ENCODE measurements at regions not wholly inside any gene's neighbourhood (a gene's known extent, or its start where the extent isn't known, plus 50 kb on each side); places are given as distances from the start of the nearest gene placed in this dataset.

GRCh38 chr5:108487951-108488350 is 106.1 kb upstream of the FBXL17 start:
- Mint-ChIP-seq H3K27ac (no peak overlapping the region), H3K27me3 (ENCODE audit: low read depth) (no peaks in the 10 kb centered on the region), H3K36me3 (ENCODE audit: low read depth) (no peaks in the 10 kb centered on the region), H3K9me3 (peaks cover 12% of the 10 kb centered on the region), H3K4me3 (no peak overlapping the region), H3K4me1 (no peaks in the 10 kb centered on the region)
- no peak for TF ChIP-seq CTCF (IDR thresholded peaks at IDR 0.05; ENCODE audit: unreplicated experiment in 3 of 3)

GRCh38 chr5:108484035-108484434 is 102.1 kb upstream of the FBXL17 start:
- no peak overlapping the region for H3K4me3 Mint-ChIP-seq
- no peaks in the 10 kb centered on the region for H3K36me3 Mint-ChIP-seq (ENCODE audit: low read depth)
- H3K9me3 Mint-ChIP-seq: peaks cover 3% of the 10 kb centered on the region
- H3K27me3 Mint-ChIP-seq (ENCODE audit: low read depth): no peaks in the 10 kb centered on the region
- peaks cover 5% of the 10 kb centered on the region for H3K4me1 Mint-ChIP-seq
- no peak for TF ChIP-seq CTCF (IDR thresholded peaks at IDR 0.05; ENCODE audit: unreplicated experiment in 3 of 3)
- H3K27ac Mint-ChIP-seq: no peak overlapping the region

DNA sequence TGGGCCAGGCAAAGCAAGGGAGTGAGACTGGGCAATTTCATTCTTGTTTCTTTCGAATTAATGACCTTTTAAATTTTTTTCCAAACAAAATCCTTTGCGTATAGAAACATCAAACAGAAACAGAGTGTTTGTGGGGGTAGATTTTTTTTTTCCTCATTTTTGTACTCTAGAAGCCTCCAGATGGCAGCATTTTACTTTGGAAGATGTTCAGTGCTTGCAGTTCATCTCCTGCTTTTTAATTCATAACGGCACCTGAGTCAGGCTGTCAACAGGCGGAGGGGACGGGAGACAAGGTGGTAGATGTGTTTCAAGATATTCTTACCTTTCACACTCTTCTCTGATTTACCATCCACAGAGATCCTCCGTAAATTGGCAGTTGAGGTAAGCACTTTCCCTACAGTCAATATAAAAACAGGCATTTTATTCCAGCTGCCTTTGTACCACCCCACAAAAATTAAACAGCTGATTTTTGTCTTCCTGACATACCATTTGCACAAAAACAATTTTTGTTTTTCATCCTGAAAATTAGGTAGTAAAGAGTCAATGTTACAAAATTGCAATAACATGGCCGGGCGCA is 99.5 kb upstream of the FBXL17 start:
- H3K27me3 Mint-ChIP-seq (ENCODE audit: low read depth): no peaks in the 10 kb centered on the region
- H3K27ac Mint-ChIP-seq: no peak overlapping the region
- no peaks in the 10 kb centered on the region for H3K36me3 Mint-ChIP-seq (ENCODE audit: low read depth)

GRCh38 chr5:108472237-108472636 is 90.3 kb upstream of the FBXL17 start:
- TF ChIP-seq CTCF (IDR thresholded peaks at IDR 0.05; ENCODE audit: unreplicated experiment in 3 of 3): no peak
- H3K4me1 Mint-ChIP-seq: no peaks in the 10 kb centered on the region
- H3K27ac Mint-ChIP-seq: no peak overlapping the region
- peaks cover 2% of the 10 kb centered on the region for H3K9me3 Mint-ChIP-seq
- no peaks in the 10 kb centered on the region for H3K36me3 Mint-ChIP-seq (ENCODE audit: low read depth)
- H3K27me3 Mint-ChIP-seq (ENCODE audit: low read depth): no peaks in the 10 kb centered on the region
- H3K4me3 Mint-ChIP-seq: no peak overlapping the region

More for the DNA sequence above, 99.5 kb upstream of the FBXL17 start:
- Mint-ChIP-seq H3K4me1 (peaks cover 5% of the 10 kb centered on the region), H3K4me3 (no peak overlapping the region), H3K9me3 (no peaks in the 10 kb centered on the region)
- TF ChIP-seq CTCF (IDR thresholded peaks at IDR 0.05; ENCODE audit: unreplicated experiment in 3 of 3): peak; percentile 40 to 54 (median 41)

GRCh38 chr5:108467563-108467962 is 85.7 kb upstream of the FBXL17 start:
- TF ChIP-seq CTCF (IDR thresholded peaks at IDR 0.05; ENCODE audit: unreplicated experiment in 3 of 3): no peak
- Mint-ChIP-seq H3K27me3 (ENCODE audit: low read depth) (no peaks in the 10 kb centered on the region), H3K4me3 (no peak overlapping the region), H3K4me1 (no peaks in the 10 kb centered on the region), H3K27ac (no peak overlapping the region), H3K9me3 (peaks cover 2% of the 10 kb centered on the region), H3K36me3 (ENCODE audit: low read depth) (no peaks in the 10 kb centered on the region)

GRCh38 chr5:108461628-108462367 is 79.9 kb upstream of the FBXL17 start:
- no peaks in the 10 kb centered on the region for H3K4me1 Mint-ChIP-seq
- H3K27ac Mint-ChIP-seq: no peak overlapping the region
- TF ChIP-seq CTCF (IDR thresholded peaks at IDR 0.05; ENCODE audit: unreplicated experiment in 3 of 3): no peak
- no peak overlapping the region for H3K4me3 Mint-ChIP-seq
- H3K36me3 Mint-ChIP-seq (ENCODE audit: low read depth): no peaks in the 10 kb centered on the region
- no peaks in the 10 kb centered on the region for H3K27me3 Mint-ChIP-seq (ENCODE audit: low read depth)
- H3K9me3 Mint-ChIP-seq: peaks cover 4% of the 10 kb centered on the region

Data from nephron (organoid).